ENCODE measurements at regions not wholly inside any gene's neighbourhood (a gene's known extent, or its start where the extent isn't known, plus 50 kb on each side); places are given as distances from the start of the nearest gene placed in this dataset.

DNA sequence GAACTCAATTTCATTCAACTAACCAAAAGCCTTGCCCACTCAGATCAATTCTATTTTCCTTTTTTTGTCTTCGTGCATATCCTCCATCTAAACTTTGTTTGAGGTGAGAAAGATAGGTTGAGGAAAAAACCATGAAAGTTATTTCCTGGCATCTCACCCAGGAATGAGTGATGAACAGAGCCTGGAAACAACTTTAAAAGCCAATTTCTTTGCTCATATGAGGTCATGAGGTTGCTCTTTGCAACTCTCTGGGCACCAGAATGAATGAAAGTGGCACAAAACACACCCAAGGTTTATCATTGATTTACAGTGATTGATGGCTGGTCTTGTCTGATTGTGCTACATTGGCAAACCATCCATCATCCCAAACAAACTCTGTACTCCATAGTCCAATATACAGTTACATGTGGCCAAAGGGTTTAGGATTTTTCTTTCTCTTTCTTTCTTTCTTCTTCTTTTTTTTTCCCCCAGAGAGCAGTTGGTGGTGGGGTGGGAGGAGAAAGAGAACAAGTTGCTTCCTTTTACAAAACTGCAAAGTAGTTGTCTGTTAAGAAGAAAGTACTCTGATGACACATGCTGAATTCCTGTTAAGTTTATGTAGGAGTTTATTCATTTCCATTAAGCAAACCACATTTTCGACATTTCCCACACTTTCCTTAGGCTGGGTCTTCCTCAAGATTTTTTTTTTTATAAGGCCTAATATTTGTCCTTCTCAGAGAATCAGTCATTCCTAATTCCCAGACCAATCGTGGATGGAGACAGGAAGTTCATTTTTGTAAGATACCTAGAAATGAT, 575.9 kb upstream of the ZEB2 start:
- TF ChIP-seq, protein P1, sequence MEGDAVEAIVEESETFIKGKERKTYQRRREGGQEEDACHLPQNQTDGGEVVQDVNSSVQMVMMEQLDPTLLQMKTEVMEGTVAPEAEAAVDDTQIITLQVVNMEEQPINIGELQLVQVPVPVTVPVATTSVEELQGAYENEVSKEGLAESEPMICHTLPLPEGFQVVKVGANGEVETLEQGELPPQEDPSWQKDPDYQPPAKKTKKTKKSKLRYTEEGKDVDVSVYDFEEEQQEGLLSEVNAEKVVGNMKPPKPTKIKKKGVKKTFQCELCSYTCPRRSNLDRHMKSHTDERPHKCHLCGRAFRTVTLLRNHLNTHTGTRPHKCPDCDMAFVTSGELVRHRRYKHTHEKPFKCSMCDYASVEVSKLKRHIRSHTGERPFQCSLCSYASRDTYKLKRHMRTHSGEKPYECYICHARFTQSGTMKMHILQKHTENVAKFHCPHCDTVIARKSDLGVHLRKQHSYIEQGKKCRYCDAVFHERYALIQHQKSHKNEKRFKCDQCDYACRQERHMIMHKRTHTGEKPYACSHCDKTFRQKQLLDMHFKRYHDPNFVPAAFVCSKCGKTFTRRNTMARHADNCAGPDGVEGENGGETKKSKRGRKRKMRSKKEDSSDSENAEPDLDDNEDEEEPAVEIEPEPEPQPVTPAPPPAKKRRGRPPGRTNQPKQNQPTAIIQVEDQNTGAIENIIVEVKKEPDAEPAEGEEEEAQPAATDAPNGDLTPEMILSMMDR (IDR thresholded peaks at IDR 0.05): no peak
- no peak for TF ChIP-seq POLR2AphosphoS5 (IDR thresholded peaks at IDR 0.05)

All from sigmoid colon (tissue), 4 donors.